AG04449 (cell line): ENCODE measurements at regions not wholly inside any gene's neighbourhood (a gene's known extent, or its start where the extent isn't known, plus 50 kb on each side); places are given as distances from the start of the nearest gene placed in this dataset.

Source experiments
- CTCF ChIA-PET: fragments of 350-600 bp; formaldehyde crosslinking; extraction: SDS; loops from one replicate; lab custom pipeline; 2021; ENCODE audit warnings: antibody characterized with exemption; lab: Yijun Ruan, JAX
- POLR2A ChIA-PET: fragments of 400-600, 350-600 bp; formaldehyde crosslinking; extraction: SDS; loops from one replicate; lab custom pipeline; 2020; ENCODE audit warnings: antibody characterized with exemption, inconsistent platforms; lab: Yijun Ruan, JAX
- DNase-seq: peaks from one replicate; pipeline ENCODE4 v3.0.0-alpha.2; 2010; ENCODE audit warnings: low read depth, low spot score
- H3K4me3 ChIP-seq: 2 replicates; pipeline ENCODE4 v1.5.1; 2011; ENCODE audit warnings: low read depth, mild to moderate bottlenecking, control low read depth, low read length
- CTCF ChIP-seq: IDR thresholded peaks from one replicate; pipeline ENCODE4 v1.5.1; 2011; ENCODE audit warnings: mild to moderate bottlenecking, moderate library complexity, low read length, control low read depth, inconsistent platforms; ENCODE audit not compliant: insufficient read depth; ENCODE audit errors: missing control alignments

GRCh38 chr6:43914272-43915147 lies 144.5 kb downstream of the VEGFA start:
- no peak for TF ChIP-seq CTCF
- no peak for DNase-seq
- H3K4me3 ChIP-seq = no peak overlapping the region
- CTCF ChIA-PET = interaction anchor here (0.7 to 3.1 kb wide), 12 partner anchors 9 to 166 kb away, joined by 3 to 17 read pairs (median 4); partner anchors contain the start of gene VEGFA
- POLR2A ChIA-PET = interaction anchor here (1.2 to 2.0 kb wide), 5 partner anchors 9 to 144 kb away, joined by 4 to 6 read pairs (median 4); partner anchors contain the start of gene VEGFA

- no peak for TF ChIP-seq CTCF
- ChIA-PET POLR2A (interaction anchor here (0.9 to 1.5 kb wide), 5 partner anchors 13 to 143 kb away, joined by 3 to 4 read pairs (median 4); partner anchors contain the start of gene VEGFA), CTCF (interaction anchor here (0.7 to 3.1 kb wide), 10 partner anchors 8 to 167 kb away, joined by 3 to 17 read pairs (median 4); no protein-coding TSS in a partner anchor)
- no peak for DNase-seq
- H3K4me3 ChIP-seq = no peak overlapping the region
These were observed 143.6 kb downstream of the VEGFA start for GRCh38 chr6:43913375-43914271.

GRCh38 chr6:43912598-43913371 lies 142.8 kb downstream of the VEGFA start:
- POLR2A ChIA-PET = interaction anchor here (0.9 to 1.5 kb wide), 4 partner anchors 12 to 142 kb away, joined by 3 to 4 read pairs (median 4); partner anchors contain the start of gene VEGFA

GRCh38 chr6:43912116-43912577 lies 142.1 kb downstream of the VEGFA start:
- ChIA-PET POLR2A (interaction anchor here (1.3 kb wide), 1 partner anchor 14 kb away, joined by 7 read pairs; no protein-coding TSS in a partner anchor), CTCF (interaction anchor here (0.8 to 1.3 kb wide), 2 partner anchors 14 to 39 kb away, joined by 3 read pairs; no protein-coding TSS in a partner anchor)
- no peak for DNase-seq
- H3K4me3 ChIP-seq = no peak overlapping the region
- TF ChIP-seq CTCF = no peak

More at GRCh38 chr6:43912598-43913371, 142.8 kb downstream of the VEGFA start:
- no peak for TF ChIP-seq CTCF
- CTCF ChIA-PET = interaction anchor here (1.1 to 3.1 kb wide), 6 partner anchors 12 to 168 kb away, joined by 3 to 17 read pairs (median 5); no protein-coding TSS in a partner anchor
- no peak overlapping the region for H3K4me3 ChIP-seq
- DNase-seq = no peak

- H3K4me3 ChIP-seq = no peak overlapping the region
- no peak for TF ChIP-seq CTCF
- POLR2A ChIA-PET = interaction anchor here (1.3 kb wide), 1 partner anchor 15 kb away, joined by 7 read pairs; no protein-coding TSS in a partner anchor
- CTCF ChIA-PET = interaction anchor here (0.8 to 1.3 kb wide), 3 partner anchors 15 to 142 kb away, joined by 3 read pairs; no protein-coding TSS in a partner anchor
- no peak for DNase-seq
These were observed 141.5 kb downstream of the VEGFA start for GRCh38 chr6:43911354-43912115.
